ENCODE measurements at regions not wholly inside any gene's neighbourhood (a gene's known extent, or its start where the extent isn't known, plus 50 kb on each side); places are given as distances from the start of the nearest gene placed in this dataset.
"Not testable (repeated sequence)": the region's sequence is repeated elsewhere in the genome, so short reads cannot be mapped to it uniquely, and the experiment has no call there.

DNA sequence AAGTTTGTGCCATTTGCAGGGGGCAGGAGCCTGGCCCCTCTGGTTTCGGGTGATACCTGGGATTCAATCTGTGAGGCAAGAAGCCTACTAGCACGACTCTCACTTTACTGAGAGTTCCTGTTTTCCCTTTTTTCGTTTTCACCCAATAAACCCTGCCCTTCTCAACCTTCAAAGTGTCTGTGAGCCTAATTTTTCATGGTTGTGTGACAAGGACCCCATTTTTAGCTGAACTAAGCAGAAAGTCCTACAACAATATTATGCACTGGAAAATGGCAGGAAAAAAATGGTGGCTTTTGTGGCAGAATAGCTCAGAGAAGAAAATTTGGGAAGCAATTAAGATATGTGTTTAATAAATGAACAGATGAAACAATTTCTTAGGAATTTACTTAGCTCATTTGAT lies 432.1 kb downstream of the C12orf50 start:
- Histone ChIP-seq H3K9ac (no peak overlapping the region), H3K27me3 (ENCODE audit: insufficient read depth, low read depth) (no peaks in the 10 kb centered on the region), H2AFZ (ENCODE audit: low read depth) (no peak overlapping the region), H4K20me1 (ENCODE audit: insufficient read depth) (no peaks in the 10 kb centered on the region), H3K4me1 (ENCODE audit: low read depth, poor library complexity, severe bottlenecking) (no peaks in the 10 kb centered on the region), H3K27ac (no peak overlapping the region), H3K79me2 (ENCODE audit: insufficient read depth, low read depth) (no peaks in the 10 kb centered on the region), H3K36me3 (ENCODE audit: insufficient read depth) (no peaks in the 10 kb centered on the region), H3K4me2 (no peak overlapping the region), H3K4me3 (IDR thresholded peaks at IDR 0.05; ENCODE audit: insufficient read depth, low read depth, low read length) (no peak overlapping the region)
- TF ChIP-seq, protein P1, sequence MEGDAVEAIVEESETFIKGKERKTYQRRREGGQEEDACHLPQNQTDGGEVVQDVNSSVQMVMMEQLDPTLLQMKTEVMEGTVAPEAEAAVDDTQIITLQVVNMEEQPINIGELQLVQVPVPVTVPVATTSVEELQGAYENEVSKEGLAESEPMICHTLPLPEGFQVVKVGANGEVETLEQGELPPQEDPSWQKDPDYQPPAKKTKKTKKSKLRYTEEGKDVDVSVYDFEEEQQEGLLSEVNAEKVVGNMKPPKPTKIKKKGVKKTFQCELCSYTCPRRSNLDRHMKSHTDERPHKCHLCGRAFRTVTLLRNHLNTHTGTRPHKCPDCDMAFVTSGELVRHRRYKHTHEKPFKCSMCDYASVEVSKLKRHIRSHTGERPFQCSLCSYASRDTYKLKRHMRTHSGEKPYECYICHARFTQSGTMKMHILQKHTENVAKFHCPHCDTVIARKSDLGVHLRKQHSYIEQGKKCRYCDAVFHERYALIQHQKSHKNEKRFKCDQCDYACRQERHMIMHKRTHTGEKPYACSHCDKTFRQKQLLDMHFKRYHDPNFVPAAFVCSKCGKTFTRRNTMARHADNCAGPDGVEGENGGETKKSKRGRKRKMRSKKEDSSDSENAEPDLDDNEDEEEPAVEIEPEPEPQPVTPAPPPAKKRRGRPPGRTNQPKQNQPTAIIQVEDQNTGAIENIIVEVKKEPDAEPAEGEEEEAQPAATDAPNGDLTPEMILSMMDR (conservative IDR thresholded peaks at IDR 0.05; ENCODE audit: low read depth, low read length) = no peak

- H3K4me1 ChIP-seq (ENCODE audit: low read depth, poor library complexity, severe bottlenecking) = no peaks in the 10 kb centered on the region
- H3K27me3 ChIP-seq (ENCODE audit: insufficient read depth, low read depth) = no peaks in the 10 kb centered on the region
- no peak overlapping the region for H3K9ac ChIP-seq
- no peak overlapping the region for H3K4me2 ChIP-seq
- TF ChIP-seq, protein P1 (conservative IDR thresholded peaks at IDR 0.05; ENCODE audit: low read depth, low read length) = no peak
- H4K20me1 ChIP-seq (ENCODE audit: insufficient read depth) = no peaks in the 10 kb centered on the region
- H3K27ac ChIP-seq = no peak overlapping the region
- no peaks in the 10 kb centered on the region for H3K36me3 ChIP-seq (ENCODE audit: insufficient read depth)
- H2AFZ ChIP-seq (ENCODE audit: low read depth) = no peak overlapping the region
- H3K79me2 ChIP-seq (ENCODE audit: insufficient read depth, low read depth) = no peaks in the 10 kb centered on the region
- no peak overlapping the region for H3K4me3 ChIP-seq (IDR thresholded peaks at IDR 0.05; ENCODE audit: insufficient read depth, low read depth, low read length)
Measured at GRCh38 chr12:87596636-87597035, 432.6 kb downstream of the C12orf50 start.

- H3K36me3 ChIP-seq (ENCODE audit: insufficient read depth) = no peaks in the 10 kb centered on the region
- no peak overlapping the region for H3K9ac ChIP-seq
- no peak overlapping the region for H3K4me3 ChIP-seq (IDR thresholded peaks at IDR 0.05; ENCODE audit: insufficient read depth, low read depth, low read length)
- H3K79me2 ChIP-seq (ENCODE audit: insufficient read depth, low read depth) = no peaks in the 10 kb centered on the region
- TF ChIP-seq, protein P1 (conservative IDR thresholded peaks at IDR 0.05; ENCODE audit: low read depth, low read length) = no peak
- no peak overlapping the region for H2AFZ ChIP-seq (ENCODE audit: low read depth)
- no peaks in the 10 kb centered on the region for H4K20me1 ChIP-seq (ENCODE audit: insufficient read depth)
- no peaks in the 10 kb centered on the region for H3K27me3 ChIP-seq (ENCODE audit: insufficient read depth, low read depth)
- H3K4me2 ChIP-seq = no peak overlapping the region
- H3K4me1 ChIP-seq (ENCODE audit: low read depth, poor library complexity, severe bottlenecking) = no peaks in the 10 kb centered on the region
- no peak overlapping the region for H3K27ac ChIP-seq
Measured at GRCh38 chr12:87596134-87596533, 433.1 kb downstream of the C12orf50 start.

- Histone ChIP-seq H3K9ac (no peak overlapping the region), H4K20me1 (ENCODE audit: insufficient read depth) (no peaks in the 10 kb centered on the region), H3K4me1 (ENCODE audit: low read depth, poor library complexity, severe bottlenecking) (peaks cover 16% of the 10 kb centered on the region), H2AFZ (ENCODE audit: low read depth) (no peak overlapping the region), H3K27ac (no peak overlapping the region), H3K4me2 (no peak overlapping the region), H3K27me3 (ENCODE audit: insufficient read depth, low read depth) (no peaks in the 10 kb centered on the region), H3K79me2 (ENCODE audit: insufficient read depth, low read depth) (no peaks in the 10 kb centered on the region), H3K4me3 (IDR thresholded peaks at IDR 0.05; ENCODE audit: insufficient read depth, low read depth, low read length) (no peak overlapping the region), H3K36me3 (ENCODE audit: insufficient read depth) (no peaks in the 10 kb centered on the region)
- TF ChIP-seq, protein P1 (conservative IDR thresholded peaks at IDR 0.05; ENCODE audit: low read depth, low read length) = no peak
Measured at GRCh38 chr12:87585882-87586557, 443.2 kb downstream of the C12orf50 start.

- not testable (repeated sequence) for H3K9ac ChIP-seq; H3K79me2 ChIP-seq (ENCODE audit: insufficient read depth, low read depth); H3K27ac ChIP-seq; H3K4me1 ChIP-seq (ENCODE audit: low read depth, poor library complexity, severe bottlenecking); H4K20me1 ChIP-seq (ENCODE audit: insufficient read depth); H3K4me3 ChIP-seq (IDR thresholded peaks at IDR 0.05; ENCODE audit: insufficient read depth, low read depth, low read length); H3K4me2 ChIP-seq; H3K36me3 ChIP-seq (ENCODE audit: insufficient read depth); H2AFZ ChIP-seq (ENCODE audit: low read depth); H3K27me3 ChIP-seq (ENCODE audit: insufficient read depth, low read depth)
Measured at GRCh38 chr12:87579091-87579490, 450.1 kb downstream of the C12orf50 start.

All from KMS-11 (cell line).